ENCODE measurements at regions not wholly inside any gene's neighbourhood (a gene's known extent, or its start where the extent isn't known, plus 50 kb on each side); places are given as distances from the start of the nearest gene placed in this dataset.

DNA sequence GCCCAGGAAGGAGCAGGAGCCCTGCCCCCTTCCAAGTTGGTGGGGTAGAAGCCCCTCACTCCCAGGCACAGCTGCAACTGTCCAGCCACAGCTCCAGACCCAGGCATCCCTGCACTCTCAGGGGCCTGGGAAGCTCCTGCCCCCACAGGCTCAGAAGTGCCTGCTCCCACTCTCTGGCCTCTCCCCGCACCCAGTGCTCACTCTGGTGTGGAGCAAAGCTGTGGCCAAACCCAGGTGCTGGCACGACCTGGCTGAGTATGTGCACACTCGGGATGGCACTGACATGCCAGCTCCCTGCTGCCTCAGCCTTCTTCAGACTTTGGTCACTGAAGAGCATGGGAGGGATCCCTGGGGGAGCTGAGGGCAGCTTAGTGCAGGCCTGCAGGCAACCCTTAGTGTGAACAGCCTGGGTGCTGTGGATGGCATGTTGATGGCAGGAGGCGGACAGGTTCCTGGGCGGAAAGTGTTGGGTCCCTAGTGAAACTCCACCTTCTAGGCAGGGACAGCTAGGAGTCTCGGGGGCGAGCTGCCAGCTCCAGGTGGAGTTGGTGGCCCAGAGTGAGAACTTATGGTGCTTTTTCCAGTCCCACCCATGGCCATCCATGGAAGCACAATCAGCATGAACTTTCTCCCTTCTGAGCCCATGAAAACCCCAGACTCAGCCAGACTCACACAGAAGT is 489.2 kb upstream of the ROBO2 start:
- DNase-seq, result no peak

DNA sequence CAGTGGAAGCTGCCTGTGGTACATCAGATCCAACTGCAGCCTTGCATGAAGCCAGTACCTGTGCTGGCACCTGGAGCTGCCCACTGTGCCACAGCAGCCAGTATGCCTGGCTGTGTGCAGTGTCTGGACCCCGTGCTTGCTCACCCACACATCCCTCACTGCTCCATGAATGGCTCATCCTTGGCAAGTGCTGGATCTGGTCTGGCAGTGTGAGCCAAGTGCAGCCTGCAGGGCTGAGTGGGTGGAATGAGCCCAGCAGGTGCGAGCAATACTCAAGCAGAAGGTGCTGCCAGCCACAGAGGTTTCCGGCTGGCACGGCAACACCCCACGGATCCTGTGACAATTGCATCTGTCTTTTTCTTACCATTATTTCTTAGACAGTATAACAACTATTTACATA is 488.2 kb upstream of the ROBO2 start:
- no peak for DNase-seq

DNA sequence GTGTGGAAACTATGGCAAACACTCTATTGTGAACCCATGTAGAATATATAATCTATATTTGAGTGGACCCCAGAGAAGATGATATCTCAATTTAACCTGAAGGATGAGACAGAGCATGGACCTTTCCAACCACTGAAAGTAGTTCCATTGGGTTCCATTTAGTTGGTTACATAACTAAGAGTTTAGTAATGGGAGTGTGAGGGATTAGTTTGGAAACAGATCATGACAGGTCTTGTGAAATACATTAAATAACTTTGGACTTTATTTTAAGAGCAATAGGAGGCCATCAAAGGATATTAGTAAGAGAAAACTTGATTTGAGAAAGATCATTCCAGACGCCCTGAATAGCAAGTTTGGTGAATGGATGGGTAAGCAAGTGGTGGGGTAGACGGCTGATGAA is 487.2 kb upstream of the ROBO2 start:
- no peak for DNase-seq

DNA sequence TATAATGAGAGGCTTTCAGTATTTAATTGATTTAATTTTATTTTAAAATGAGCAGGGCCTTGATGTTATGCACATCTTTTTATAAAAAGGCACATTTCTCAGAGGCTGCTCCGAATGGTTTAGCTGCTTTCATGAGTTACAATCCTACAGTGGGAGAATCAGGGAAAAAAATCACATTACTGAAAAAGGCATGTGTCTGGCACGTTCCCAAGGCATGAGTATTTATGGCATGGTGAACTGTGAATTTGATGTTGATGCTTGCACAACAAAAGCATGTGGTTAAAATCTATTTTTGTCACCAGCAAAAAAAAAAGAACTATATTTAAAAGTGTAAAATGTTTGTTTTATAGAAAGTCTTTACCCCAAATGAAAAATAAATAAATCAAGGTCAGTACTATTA is 485.2 kb upstream of the ROBO2 start:
- DNase-seq, result no peak

DNA sequence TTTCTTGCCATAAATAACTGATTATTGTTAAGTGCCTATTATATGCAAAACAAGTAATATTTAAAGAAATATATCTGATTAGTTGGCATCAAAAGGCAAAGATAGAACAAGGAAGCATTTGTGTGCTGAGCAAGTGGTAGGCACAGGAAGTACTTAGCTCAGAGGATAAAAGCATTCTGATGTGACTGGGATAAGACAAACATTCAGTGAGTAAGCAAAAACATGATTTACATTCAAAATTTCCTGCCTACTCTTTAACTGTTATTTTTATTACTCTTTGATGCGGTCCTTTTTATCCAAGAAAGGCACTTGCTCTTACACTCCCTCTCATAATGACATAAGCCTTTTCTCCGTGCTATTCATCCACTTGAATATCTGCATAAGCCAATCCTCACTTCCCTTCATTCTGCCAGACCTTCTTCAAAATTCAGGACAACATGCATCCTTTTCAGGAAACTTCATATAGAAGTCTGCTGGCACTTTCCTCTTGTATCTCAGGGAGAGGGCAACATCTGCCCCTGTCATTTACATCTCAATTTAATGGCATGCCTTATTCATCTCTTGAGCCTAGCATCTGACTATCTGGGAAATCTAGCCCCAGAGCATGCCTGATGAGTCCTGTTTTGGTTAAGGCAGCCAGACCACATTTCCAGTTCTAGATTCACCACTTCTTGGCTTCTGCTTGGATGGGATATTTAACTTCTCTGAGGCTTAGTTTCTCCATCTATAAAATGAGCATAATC is 478.2 kb upstream of the ROBO2 start:
- no peak for DNase-seq

DNA sequence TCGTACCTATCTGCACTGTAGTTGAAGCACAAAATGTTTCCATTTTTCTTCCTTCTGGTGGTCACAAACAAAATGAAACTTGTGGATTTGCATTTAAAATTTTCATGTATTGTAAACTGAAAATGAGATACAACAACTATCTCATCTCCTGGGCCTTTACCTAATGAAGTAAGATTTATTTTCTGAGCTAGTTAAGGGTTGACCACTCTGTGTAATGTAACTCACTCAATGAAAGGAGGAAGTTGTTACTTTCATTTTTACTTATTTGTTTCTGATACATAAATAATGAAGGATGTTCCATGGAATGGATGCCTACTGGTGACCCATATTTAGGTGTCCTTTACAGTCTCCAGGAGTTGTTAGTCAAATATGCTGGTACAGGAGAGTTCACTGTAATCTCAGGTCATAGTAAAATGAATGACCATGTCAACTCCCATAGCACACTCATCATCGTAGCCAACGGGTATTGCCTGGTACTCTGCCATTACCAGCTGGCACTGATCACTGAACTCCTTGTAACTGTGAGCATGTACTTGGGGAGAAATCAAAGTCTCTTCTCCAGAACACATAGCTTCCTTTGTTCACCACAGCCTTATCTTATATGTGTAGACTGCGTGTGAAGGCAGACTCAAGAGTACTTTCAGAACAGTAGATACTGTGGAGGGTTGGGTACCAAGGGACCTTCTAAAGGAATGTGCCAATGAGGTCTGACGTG is 474.2 kb upstream of the ROBO2 start:
- DNase-seq, result no peak

DNA sequence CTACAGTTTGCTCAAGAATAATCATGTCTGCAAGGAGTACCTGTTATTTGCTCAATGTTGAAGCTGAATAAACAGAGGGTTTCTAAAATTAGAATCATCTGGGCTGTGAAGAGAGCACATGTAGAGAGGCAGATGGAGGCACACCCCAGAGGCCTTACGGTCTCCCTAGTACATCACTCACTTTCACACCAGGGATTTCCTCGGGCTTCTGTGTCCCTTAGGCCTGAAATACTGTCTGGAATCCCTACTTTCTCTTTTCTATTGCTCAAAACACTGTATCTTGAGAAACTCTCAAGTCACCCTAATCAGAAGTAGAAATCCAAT is 473.7 kb upstream of the ROBO2 start:
- no peak for DNase-seq

DNA sequence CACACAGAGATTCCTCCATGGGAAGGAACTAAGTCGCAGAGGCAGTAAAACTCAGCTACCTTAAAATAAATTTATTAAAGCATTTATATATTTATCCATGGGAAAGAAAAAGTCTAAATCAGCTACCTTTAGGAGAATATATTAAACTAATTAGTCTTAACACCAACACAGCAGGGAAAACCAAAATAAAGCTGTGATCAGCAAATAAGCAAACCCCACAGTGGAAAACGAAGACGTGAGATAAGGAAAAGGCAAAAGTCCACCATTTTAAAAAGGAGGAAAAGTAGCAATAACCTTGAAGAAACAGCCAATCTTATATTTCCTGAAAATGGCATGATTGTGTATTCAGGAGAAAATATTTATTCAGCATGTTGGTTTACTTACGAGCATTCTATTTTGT is 473.0 kb upstream of the ROBO2 start:
- DNase-seq, result no peak

DNA sequence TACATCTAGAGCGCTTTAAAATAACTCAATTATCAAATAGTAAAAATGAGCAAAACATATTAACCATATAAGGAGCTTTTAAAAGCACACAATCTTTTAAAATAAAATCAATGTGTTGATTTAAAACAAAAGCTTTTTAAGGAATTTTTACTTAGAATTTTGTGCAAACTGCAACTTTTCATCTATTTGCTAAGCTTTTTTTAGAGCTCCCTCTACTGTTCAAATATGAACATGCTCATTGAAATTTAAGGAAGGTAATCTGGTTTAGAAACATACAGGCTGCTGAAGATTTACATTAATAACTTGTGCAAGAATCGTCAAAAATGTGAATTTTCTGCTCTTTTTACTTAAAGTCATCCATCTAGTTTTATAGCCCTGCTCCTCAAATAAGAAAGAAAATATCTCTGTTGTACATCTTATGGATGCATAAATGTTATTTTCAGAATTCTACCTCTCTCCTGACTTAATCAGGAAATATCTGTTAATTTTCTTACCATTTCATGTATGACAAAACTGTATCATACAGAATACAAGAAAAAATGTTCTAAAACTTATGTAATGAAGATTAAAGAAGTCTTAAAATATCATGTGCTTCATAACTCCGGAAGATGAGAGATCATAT is 469.4 kb upstream of the ROBO2 start:
- no peak for DNase-seq

DNA sequence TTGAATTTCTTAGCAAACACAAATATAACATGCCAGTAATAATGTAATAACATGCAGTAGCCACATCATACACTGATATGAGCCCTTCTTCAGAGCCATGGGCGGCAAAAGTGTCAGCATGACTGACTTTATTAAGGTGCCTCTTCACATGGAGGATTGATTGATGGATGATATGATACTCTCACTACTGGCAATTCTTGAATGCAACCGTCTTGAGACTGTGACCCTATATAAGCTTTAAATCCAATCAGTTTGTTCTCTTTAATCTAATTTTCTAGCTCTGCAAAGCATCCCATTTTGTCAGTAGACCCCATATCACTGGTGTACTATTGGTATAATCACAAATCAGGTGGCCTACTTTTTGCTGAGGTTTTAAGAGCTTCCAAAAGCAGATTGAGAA is 463.7 kb upstream of the ROBO2 start:
- no peak for DNase-seq

DNA sequence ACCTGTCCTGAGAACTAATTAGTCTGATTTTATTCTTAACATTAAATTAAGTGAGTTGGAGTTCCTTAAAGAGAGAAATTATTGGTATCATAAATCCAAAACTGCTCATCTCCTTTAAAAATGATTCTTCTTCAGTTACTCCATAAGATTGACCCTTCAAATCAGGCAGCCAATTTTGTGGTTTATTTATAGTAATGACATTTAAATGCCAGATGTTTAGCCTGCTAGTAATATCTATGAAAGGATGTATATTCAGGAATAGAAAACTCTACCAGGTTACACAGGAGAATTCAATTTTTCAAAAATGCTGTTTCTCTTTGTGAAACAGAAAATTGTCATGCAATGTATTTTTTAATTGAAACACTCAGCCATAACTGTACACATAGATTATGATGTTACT is 457.8 kb upstream of the ROBO2 start:
- DNase-seq, result no peak

DNA sequence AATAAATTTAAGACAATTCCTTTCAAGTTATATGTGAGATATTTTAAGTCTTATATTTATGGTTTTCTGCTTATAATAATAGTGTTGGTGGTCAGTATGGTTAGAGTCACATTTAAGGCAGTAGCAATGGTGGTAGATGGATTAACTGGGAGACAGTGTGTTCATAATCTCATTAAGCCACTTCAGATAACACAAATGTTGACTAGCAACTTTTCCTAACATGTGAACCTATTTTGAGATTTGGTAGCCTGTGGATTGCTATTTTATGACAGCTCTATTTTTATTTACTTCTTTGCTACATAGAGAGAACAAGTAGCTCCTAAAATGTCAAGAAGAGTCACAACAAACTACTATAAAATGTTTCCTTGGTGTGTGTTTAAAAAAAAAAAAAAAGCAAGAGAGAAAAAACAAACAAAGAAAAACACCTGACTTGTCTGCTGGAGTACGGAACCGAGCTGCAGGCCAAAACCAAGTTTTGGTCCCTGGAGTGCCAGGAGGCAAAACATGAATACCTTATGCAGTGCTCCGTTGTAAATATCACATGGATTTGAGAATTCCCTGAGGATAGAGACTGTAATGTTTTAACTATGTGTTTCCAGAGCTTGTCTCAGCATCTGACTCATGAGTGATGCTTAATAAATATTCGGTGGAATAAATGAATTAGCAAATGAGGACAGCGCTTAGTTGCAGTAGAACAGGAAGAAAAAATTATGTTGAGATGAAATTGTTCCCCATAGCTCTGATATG is 457.1 kb upstream of the ROBO2 start:
- no peak for DNase-seq

DNA sequence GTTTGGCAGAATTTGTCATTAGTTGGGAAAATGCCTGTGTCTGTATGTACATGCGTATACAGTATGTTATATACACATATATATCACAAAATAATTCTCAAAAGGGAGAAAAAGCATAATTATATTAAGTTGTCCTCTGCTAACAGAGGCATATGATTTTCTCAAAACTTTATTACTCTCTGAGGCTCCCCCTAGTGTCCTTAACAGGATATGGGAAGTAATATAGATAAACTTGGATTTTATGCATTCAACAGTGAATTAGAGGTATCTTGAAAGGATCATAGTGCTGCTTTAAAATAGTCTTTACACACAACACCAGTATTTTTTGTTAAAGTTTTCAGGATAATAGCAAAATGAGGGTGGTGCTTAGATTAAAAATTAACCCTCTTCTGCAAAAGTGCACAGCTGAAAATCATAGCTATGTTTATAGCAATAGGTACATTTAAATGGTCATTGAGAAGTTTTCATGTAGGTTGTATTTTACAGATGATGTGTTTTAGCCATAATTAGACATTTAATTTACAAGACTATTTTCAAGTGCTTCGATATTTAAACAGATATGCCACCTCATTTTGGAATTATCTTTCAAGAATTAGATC is 454.0 kb upstream of the ROBO2 start:
- DNase-seq, result no peak

DNA sequence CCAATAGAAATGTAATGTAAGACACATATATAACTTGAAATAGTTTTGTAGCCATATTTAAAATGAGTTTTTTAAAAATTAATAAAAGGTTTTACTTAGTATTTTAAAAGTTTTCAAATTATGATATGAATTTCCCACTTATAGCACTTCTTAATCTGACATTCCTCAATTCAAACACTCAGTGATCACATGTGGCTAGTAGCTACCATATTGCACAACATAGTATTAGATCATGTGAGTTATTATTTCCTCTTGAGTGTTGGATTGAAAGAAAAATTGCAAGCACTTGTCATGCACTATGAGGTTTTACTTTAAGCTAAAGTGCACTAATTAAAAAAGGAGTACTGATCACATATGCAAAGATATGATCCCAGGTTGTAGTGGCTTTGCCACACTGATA is 453.4 kb upstream of the ROBO2 start:
- DNase-seq, result no peak

DNA sequence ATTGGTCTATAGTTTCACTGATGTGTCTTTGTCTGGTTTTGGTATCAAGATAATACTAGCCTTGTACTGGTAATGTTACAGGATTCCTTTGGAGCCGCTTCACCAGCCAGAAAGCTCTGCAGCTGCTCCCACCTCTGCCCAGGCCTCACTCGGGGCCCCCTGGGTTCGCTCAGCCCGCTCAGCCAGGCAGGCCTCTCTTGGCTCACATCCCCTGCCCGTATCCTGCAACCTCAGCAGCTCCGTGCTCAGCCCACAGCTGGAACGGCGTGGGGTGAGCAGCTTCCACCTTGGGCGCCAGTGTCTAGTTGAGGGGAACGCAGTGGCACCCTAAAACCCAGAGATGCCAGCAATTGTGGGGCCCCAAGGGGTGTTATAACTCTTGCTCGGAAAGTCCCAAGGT is 429.7 kb upstream of the ROBO2 start:
- no peak for DNase-seq

DNA sequence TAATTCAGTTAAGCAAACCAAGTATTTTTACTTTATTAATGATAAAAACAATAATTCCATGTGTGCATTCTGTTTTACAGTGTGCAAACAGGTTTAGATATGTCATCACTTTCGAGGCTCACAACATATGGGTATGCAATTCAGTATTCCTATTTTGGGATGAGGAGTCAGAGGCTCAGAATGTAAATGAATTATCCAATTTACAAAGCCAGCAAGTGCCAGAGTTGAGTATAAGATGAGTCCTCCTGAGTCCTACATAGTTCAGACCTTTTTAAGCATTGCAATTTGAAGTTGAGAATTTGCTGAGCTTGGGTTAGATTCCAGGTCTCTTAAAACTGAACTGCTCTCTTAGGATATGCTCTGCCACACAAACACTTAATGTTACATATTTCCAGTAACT is 424.2 kb upstream of the ROBO2 start:
- DNase-seq, result no peak

DNA sequence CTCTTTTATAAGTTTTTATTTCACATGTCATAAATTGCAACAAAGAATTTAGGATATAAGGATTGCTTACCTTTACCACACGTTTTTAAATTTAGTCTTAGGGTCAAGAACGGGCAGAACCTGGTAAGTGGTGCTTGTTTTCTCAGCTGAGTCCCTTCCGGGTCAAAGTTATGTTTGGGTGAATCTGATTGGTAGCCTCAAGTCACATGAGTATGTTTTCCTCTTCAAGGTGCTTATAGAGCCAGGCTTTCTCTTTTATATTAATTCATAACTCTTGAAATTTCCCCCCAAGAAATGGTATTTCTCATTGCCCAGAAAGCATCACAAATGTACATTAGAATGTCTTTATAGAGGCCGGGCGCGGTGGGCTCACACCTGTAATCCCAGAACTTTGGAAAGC is 415.7 kb upstream of the ROBO2 start:
- DNase-seq, result no peak

DNA sequence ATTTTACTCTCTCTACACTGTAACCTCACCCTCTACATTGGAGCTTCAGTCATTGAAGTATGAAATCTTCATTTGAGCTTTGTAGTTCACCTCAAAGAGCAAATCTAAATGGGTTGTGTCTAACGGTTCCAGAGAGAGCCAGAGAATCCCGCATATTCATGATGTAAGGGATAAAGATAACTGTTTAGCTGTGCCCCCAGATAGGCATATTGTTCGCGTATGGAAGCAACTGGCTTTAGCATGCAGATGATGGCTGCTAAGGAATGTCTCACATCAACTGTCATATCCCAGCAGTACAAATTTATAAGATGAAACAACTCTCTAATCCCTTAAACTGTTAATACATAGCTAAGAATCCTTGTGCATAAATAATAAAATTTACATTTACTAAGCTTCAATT is 412.7 kb upstream of the ROBO2 start:
- no peak for DNase-seq

DNA sequence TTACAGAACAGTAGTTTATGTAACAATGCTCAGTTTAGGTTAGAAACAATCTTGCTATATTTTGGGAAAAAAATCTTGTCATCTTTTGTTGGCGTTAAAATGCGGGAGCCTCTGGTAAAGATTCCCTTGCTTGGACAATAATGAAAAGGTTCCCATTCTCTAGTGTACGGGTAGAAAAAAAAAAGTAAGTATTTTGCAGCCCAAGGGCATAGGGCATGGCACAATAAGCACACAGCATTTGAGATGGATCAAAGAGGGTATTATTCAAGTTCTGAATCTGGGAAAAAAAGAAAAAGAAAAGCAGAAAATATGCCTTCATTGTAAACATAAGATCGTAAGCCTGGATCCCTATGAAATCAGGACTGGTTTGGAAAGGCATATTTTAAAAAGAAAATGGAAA is 408.6 kb upstream of the ROBO2 start:
- DNase-seq, result no peak

DNA sequence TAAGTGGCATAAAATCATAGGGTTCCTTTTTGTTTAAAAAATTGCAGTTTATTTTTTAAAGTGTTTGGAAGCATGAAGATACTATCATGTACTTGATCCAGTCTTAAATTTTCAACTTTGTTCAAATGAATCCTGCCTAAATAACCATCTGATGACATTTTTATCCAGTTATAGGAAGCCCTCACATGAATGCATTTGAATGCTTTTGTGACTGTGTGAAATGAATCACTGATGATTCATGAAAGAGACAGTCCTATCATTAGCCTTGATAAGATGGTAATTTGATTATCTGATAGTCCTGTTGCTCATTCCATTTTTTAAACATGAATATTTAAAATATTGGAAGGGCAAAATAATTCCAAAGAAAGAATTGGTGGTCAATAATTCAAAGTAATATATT is 401.9 kb upstream of the ROBO2 start:
- no peak for DNase-seq

DNA sequence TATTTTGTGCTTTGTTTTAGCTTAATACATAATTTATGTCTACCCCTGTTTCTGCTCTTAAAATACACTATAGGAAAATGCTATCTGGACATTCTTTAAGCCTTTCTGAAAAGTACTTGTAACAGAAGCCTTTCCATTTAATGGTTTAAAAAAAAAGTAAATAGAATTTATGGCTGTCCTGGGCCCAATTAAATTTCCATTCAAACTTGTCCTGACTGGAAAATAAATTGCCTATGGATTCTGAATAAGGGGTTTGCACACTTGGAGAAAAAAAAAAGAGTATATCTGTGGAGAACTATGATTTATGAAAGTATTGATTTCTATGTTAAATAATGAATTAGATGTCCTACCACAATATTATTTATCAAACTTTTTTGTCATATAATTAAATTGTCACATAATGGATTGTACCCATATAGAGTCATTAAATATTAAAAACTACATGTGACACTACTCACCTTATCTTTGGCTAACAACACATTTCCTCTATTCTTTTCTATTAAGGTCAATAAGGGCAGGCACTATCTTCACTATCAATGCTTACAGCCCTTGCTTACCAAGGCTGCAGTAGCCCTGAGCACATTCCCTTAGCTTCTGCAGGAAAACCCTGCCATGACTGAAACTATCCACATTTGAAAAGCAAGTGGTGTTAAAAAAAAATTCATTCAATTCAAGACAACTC is 396.1 kb upstream of the ROBO2 start:
- no peak for DNase-seq

DNA sequence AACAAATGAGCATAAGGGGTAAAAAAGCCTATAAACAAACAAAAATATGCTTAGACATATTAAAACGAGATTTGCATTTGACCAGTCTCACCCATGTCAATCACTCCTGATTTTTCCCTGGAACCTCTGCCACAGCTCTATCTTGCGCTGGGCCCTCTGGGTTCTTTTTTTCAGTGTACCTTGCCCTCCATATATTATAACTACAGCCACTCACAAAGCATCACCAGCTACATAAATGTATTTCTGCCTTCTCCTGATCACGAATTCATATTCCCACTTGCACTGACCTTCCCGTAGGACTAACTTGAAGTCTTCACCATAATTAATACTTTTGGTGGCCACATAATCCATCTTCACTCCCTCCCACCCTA is 395.6 kb upstream of the ROBO2 start:
- DNase-seq, result no peak

Data from NCI-H1436 (cell line).